Tibial nerve (tissue), 4 donors: ENCODE measurements at regions not wholly inside any gene's neighbourhood (a gene's known extent, or its start where the extent isn't known, plus 50 kb on each side); places are given as distances from the start of the nearest gene placed in this dataset.

Experiments
- CTCF ChIP-seq, 5 experiments: fragments of 200-600 bp in 3 of 5; fragments of 450-650 bp in 2 of 5; sonication (generic) in 3 of 5; IDR thresholded peaks; one replicate each; pipeline ENCODE4 v1.5.1; 2016 to 2019; ENCODE audit warnings: antibody characterized with exemption in 5 of 5, mild to moderate bottlenecking in 3 of 5, moderate library complexity in 2 of 5
- EP300 ChIP-seq, 2 donors: sonication (generic); formaldehyde crosslinking; IDR thresholded peaks; one replicate each; pipeline ENCODE4 v1.6.1; 2017; ENCODE audit warnings: antibody characterized with exemption in 2 of 2, mild to moderate bottlenecking in 1 of 2
- POLR2A ChIP-seq, 2 donors: fragments of 450-650 bp; IDR thresholded peaks; one replicate each; pipeline ENCODE4 v1.6.1; 2017; ENCODE audit warnings: antibody characterized with exemption in 2 of 2, mild to moderate bottlenecking in 2 of 2, moderate library complexity in 2 of 2

GRCh38 chr10:90293616-90294015 lies 564.2 kb downstream of the HTR7 start:
- TF ChIP-seq POLR2A (IDR thresholded peaks at IDR 0.05) (no peak), CTCF (IDR thresholded peaks at IDR 0.05) (no peak), EP300 (IDR thresholded peaks at IDR 0.05) (no peak)
